HEK293 (cell line): ENCODE measurements at regions not wholly inside any gene's neighbourhood (a gene's known extent, or its start where the extent isn't known, plus 50 kb on each side); places are given as distances from the start of the nearest gene placed in this dataset.

Experiments used
- CTCF ChIA-PET: fragments of 350-600 bp; formaldehyde crosslinking; extraction: SDS; loops from one replicate; lab custom pipeline; 2021; ENCODE audit warnings: antibody characterized with exemption; lab: Yijun Ruan, JAX
- POLR2A ChIA-PET: fragments of 300-600 bp; formaldehyde crosslinking; extraction: SDS; loops from one replicate; lab custom pipeline; 2020; ENCODE audit warnings: antibody characterized with exemption, inconsistent platforms; lab: Yijun Ruan, JAX
- H3K27ac ChIP-seq: fragments of 200-500 bp; sonication (Bioruptor generic); 2 replicates; pipeline ENCODE4 v1.5.1; 2014; ENCODE audit warnings: low read depth, low read length, control low read depth, inconsistent platforms; ENCODE audit errors: extremely low read depth
- H3K36me3 ChIP-seq, 2 experiments: fragments of 200-500 bp in 1 of 2; sonication (Bioruptor generic) in 1 of 2; 1 replicate in 1 of 2; 2 replicates in 1 of 2; pipeline ENCODE4 v1.5.1; 2014 to 2017; ENCODE audit warnings: inconsistent platforms in 2 of 2, low read length in 2 of 2; ENCODE audit not compliant: control insufficient read depth in 2 of 2, insufficient read depth in 1 of 2
- H3K4me1 ChIP-seq: fragments of 200-500 bp; sonication (Bioruptor generic); 2 replicates; pipeline ENCODE4 v1.5.1; 2014; ENCODE audit warnings: mild to moderate bottlenecking, low read length, inconsistent platforms; ENCODE audit not compliant: control insufficient read depth, insufficient read depth
- H3K4me3 ChIP-seq: 2 replicates; pipeline ENCODE4 v1.5.1; 2011; ENCODE audit warnings: low read depth, mild to moderate bottlenecking, control low read depth, low read length, moderate library complexity
- H3K9me3 ChIP-seq: fragments of 200-500 bp; sonication (Bioruptor generic); 2 replicates; pipeline ENCODE4 v1.5.1; 2014; ENCODE audit warnings: low read depth, low read length, inconsistent platforms; ENCODE audit not compliant: control insufficient read depth, insufficient read depth
- BCL11B ChIP-seq: fragments of 450-650 bp; formaldehyde crosslinking; IDR thresholded peaks from 2 replicates; pipeline ENCODE4 v1.5.1; 2016; ENCODE audit warnings: low read depth, missing biosample characterization, missing genetic modification characterization
- GLI4 ChIP-seq: fragments of 450-650 bp; formaldehyde crosslinking; IDR thresholded peaks from 2 replicates; pipeline ENCODE4 v1.5.1; 2016; ENCODE audit warnings: missing biosample characterization, missing genetic modification characterization
- KLF17 ChIP-seq: fragments of 450-650 bp; formaldehyde crosslinking; IDR thresholded peaks from 2 replicates; pipeline ENCODE4 v1.5.1; 2016; ENCODE audit warnings: missing biosample characterization, missing genetic modification characterization
- PRDM1 ChIP-seq: fragments of 450-650 bp; formaldehyde crosslinking; IDR thresholded peaks from 2 replicates; pipeline ENCODE4; 2016; ENCODE audit warnings: missing biosample characterization, missing genetic modification characterization
- REPIN1 ChIP-seq: fragments of 450-650 bp; formaldehyde crosslinking; IDR thresholded peaks from 2 replicates; pipeline ENCODE4 v1.5.1; 2017; ENCODE audit warnings: missing biosample characterization, missing genetic modification characterization, low read depth
- TCF7L2 ChIP-seq: IDR thresholded peaks from 2 replicates; pipeline ENCODE4 v1.6.1; 2011; ENCODE audit warnings: low read depth, mild to moderate bottlenecking, inconsistent platforms, low read length, moderate library complexity, borderline replicate concordance
- WT1 ChIP-seq: fragments of 450-650 bp; formaldehyde crosslinking; IDR thresholded peaks from 2 replicates; pipeline ENCODE4 v1.5.1; 2016; ENCODE audit warnings: missing biosample characterization, missing genetic modification characterization
- ZEB2 ChIP-seq: fragments of 450-650 bp; formaldehyde crosslinking; IDR thresholded peaks from 2 replicates; pipeline ENCODE4 v1.5.1; 2016; ENCODE audit warnings: missing biosample characterization, missing genetic modification characterization
- ZFHX2 ChIP-seq: fragments of 450-650 bp; formaldehyde crosslinking; conservative IDR thresholded peaks from 2 replicates; pipeline ENCODE4 v1.5.1; 2016; ENCODE audit warnings: missing biosample characterization, missing genetic modification characterization
- ZFP3 ChIP-seq: fragments of 450-650 bp; formaldehyde crosslinking; IDR thresholded peaks from 2 replicates; pipeline ENCODE4 v1.5.1; 2016; ENCODE audit warnings: low read depth, missing biosample characterization, missing genetic modification characterization
- ZNF155 ChIP-seq: fragments of 450-650 bp; formaldehyde crosslinking; IDR thresholded peaks from 2 replicates; pipeline ENCODE4 v1.5.1; 2016; ENCODE audit warnings: missing biosample characterization, missing genetic modification characterization
- ZNF174 ChIP-seq: fragments of 450-650 bp; formaldehyde crosslinking; IDR thresholded peaks from 2 replicates; pipeline ENCODE4 v1.5.0; 2017; ENCODE audit warnings: missing biosample characterization, mild to moderate bottlenecking, missing genetic modification characterization
- ZNF221 ChIP-seq: fragments of 450-650 bp; formaldehyde crosslinking; IDR thresholded peaks from 2 replicates; pipeline ENCODE4 v1.5.1; 2017; ENCODE audit warnings: missing biosample characterization, missing genetic modification characterization, borderline replicate concordance
- ZNF239 ChIP-seq: fragments of 450-650 bp; formaldehyde crosslinking; IDR thresholded peaks from 2 replicates; pipeline ENCODE4 v1.5.1; 2016; ENCODE audit warnings: missing biosample characterization, missing genetic modification characterization
- ZNF274 ChIP-seq, 2 experiments: fragments of 200-500 bp in 1 of 2; fragments of 450-650 bp in 1 of 2; sonication (Bioruptor generic) in 1 of 2; formaldehyde crosslinking in 1 of 2; IDR thresholded peaks; 2 replicates each; pipeline versions ENCODE4 v1.5.1 to v1.6.1; 2014 to 2016; ENCODE audit warnings: borderline replicate concordance in 1 of 2, inconsistent platforms in 1 of 2, low read length in 1 of 2, missing biosample characterization in 1 of 2, missing genetic modification characterization in 1 of 2
- ZNF501 ChIP-seq: fragments of 450-650 bp; formaldehyde crosslinking; IDR thresholded peaks from 2 replicates; pipeline ENCODE4 v1.5.1; 2016; ENCODE audit warnings: missing biosample characterization, missing genetic modification characterization
- ZNF555 ChIP-seq: fragments of 450-650 bp; formaldehyde crosslinking; conservative IDR thresholded peaks from 2 replicates; pipeline ENCODE4 v1.5.1; 2017; ENCODE audit warnings: missing biosample characterization, mild to moderate bottlenecking, missing genetic modification characterization, inconsistent platforms
- ZNF571 ChIP-seq: fragments of 450-650 bp; formaldehyde crosslinking; IDR thresholded peaks from 2 replicates; pipeline ENCODE4 v1.5.0; 2017; ENCODE audit warnings: missing biosample characterization, missing genetic modification characterization
- ZNF677 ChIP-seq: fragments of 450-650 bp; IDR thresholded peaks from 2 replicates; pipeline ENCODE4 v1.5.0; 2018; ENCODE audit warnings: missing biosample characterization, mild to moderate bottlenecking, missing genetic modification characterization, moderate library complexity
- ZNF692 ChIP-seq: fragments of 450-650 bp; formaldehyde crosslinking; IDR thresholded peaks from 2 replicates; pipeline ENCODE4 v1.5.1; 2016; ENCODE audit warnings: missing biosample characterization, missing genetic modification characterization
- ZNF776 ChIP-seq: fragments of 450-650 bp; formaldehyde crosslinking; IDR thresholded peaks from 2 replicates; pipeline ENCODE4 v1.5.0; 2017; ENCODE audit warnings: missing biosample characterization, missing genetic modification characterization, borderline replicate concordance
- ZNF791 ChIP-seq: fragments of 450-650 bp; formaldehyde crosslinking; IDR thresholded peaks from 2 replicates; pipeline ENCODE4 v1.5.1; 2016; ENCODE audit warnings: missing biosample characterization, missing genetic modification characterization
- TF ChIP-seq, protein P1 (sequence below): fragments of 450-650 bp; formaldehyde crosslinking; conservative IDR thresholded peaks from 2 replicates; pipeline ENCODE4 v1.5.1; 2016; ENCODE audit warnings: low read depth, missing biosample characterization, missing genetic modification characterization
- TF ChIP-seq, protein P2 (sequence below): fragments of 450-650 bp; IDR thresholded peaks from 2 replicates; pipeline ENCODE4 v1.5.1; 2018; ENCODE audit warnings: missing biosample characterization, mild to moderate bottlenecking, missing genetic modification characterization
- TF ChIP-seq, protein P3 (sequence below): fragments of 450-650 bp; formaldehyde crosslinking; IDR thresholded peaks from 2 replicates; pipeline ENCODE4 v1.5.1; 2017; ENCODE audit warnings: missing biosample characterization, missing genetic modification characterization

DNA sequence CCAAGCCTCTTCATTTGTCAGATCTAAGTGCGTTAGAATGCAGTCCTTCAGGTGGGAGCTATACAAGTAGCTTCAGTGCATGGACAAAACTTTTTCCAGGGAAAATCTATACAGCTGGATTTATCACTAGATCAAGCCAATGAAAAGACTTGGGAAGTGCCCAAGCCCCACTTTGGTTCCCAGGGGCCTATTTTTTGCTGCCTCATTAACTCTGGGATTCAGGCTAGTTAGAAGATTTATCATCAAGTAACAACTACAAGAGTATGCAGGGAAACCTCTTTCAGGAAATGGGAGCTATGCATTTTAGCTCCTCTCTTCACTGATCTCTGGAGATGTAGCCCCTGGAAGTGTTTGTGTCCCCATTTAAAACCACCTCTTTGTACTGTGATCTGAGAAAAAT is 908.8 kb downstream of the SQOR start:
- H3K9me3 ChIP-seq, result no peaks in the 10 kb centered on the region
- no peak overlapping the region for H3K4me3 ChIP-seq
- H3K36me3 ChIP-seq, result no peaks in the 10 kb centered on the region
- POLR2A ChIA-PET, result no interaction called here
- TF ChIP-seq REPIN1 (no peak), ZNF571 (no peak), WT1 (no peak), PRDM1 (tag by site-specific recombination) (no peak), KLF17 (no peak), ZFP3 (tag by site-specific recombination) (no peak), ZNF155 (tag by site-specific recombination) (no peak)
- TF ChIP-seq, protein P1, sequence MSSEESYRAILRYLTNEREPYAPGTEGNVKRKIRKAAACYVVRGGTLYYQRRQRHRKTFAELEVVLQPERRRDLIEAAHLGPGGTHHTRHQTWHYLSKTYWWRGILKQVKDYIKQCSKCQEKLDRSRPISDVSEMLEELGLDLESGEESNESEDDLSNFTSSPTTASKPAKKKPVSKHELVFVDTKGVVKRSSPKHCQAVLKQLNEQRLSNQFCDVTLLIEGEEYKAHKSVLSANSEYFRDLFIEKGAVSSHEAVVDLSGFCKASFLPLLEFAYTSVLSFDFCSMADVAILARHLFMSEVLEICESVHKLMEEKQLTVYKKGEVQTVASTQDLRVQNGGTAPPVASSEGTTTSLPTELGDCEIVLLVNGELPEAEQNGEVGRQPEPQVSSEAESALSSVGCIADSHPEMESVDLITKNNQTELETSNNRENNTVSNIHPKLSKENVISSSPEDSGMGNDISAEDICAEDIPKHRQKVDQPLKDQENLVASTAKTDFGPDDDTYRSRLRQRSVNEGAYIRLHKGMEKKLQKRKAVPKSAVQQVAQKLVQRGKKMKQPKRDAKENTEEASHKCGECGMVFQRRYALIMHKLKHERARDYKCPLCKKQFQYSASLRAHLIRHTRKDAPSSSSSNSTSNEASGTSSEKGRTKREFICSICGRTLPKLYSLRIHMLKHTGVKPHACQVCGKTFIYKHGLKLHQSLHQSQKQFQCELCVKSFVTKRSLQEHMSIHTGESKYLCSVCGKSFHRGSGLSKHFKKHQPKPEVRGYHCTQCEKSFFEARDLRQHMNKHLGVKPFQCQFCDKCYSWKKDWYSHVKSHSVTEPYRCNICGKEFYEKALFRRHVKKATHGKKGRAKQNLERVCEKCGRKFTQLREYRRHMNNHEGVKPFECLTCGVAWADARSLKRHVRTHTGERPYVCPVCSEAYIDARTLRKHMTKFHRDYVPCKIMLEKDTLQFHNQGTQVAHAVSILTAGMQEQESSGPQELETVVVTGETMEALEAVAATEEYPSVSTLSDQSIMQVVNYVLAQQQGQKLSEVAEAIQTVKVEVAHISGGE, result no peak
- TF ChIP-seq, protein P2, sequence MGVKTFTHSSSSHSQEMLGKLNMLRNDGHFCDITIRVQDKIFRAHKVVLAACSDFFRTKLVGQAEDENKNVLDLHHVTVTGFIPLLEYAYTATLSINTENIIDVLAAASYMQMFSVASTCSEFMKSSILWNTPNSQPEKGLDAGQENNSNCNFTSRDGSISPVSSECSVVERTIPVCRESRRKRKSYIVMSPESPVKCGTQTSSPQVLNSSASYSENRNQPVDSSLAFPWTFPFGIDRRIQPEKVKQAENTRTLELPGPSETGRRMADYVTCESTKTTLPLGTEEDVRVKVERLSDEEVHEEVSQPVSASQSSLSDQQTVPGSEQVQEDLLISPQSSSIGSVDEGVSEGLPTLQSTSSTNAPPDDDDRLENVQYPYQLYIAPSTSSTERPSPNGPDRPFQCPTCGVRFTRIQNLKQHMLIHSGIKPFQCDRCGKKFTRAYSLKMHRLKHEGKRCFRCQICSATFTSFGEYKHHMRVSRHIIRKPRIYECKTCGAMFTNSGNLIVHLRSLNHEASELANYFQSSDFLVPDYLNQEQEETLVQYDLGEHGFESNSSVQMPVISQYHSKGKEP (tag by site-specific recombination), result no peak
- H3K27ac ChIP-seq, result no peak overlapping the region
- no peaks in the 10 kb centered on the region for H3K4me1 ChIP-seq
- CTCF ChIA-PET, result no interaction called here

DNA sequence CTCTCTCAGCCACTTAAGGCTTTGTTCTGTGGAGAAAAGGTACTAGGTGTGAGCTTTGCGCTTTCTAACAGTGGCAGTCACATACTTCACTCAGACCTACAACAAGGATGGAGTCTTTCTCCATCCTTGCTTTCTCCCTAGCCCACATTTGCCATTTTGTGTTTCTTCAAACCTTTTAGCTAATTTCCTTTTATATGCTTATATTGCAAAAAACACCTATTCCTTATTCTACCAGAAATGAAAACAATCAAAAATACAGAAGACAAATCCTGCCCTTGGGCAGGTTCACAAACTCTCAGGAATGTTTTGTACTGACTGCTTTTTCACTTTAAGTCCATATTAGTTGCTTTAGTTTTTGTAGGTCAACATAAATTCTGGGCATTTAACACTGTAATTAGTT is 914.2 kb downstream of the SQOR start:
- TF ChIP-seq ZNF174 (no peak), BCL11B (no peak), ZNF677 (tag by site-specific recombination) (no peak), ZEB2 (no peak), GLI4 (tag by site-specific recombination) (no peak), ZNF555 (tag by site-specific recombination) (no peak), TCF7L2 (no peak), ZFHX2 (no peak), ZNF776 (tag by site-specific recombination) (no peak), ZNF791 (tag by site-specific recombination) (no peak), ZNF274 (IDR thresholded peaks at IDR 0.05; ENCODE audit: low read length) (no peak), ZNF274 (tag by site-specific recombination; IDR thresholded peaks at IDR 0.05; ENCODE audit: borderline replicate concordance) (no peak), ZNF692 (tag by site-specific recombination) (no peak), ZNF221 (tag by site-specific recombination) (no peak), ZNF239 (no peak), ZNF501 (tag by site-specific recombination) (no peak)
- TF ChIP-seq, protein P3, sequence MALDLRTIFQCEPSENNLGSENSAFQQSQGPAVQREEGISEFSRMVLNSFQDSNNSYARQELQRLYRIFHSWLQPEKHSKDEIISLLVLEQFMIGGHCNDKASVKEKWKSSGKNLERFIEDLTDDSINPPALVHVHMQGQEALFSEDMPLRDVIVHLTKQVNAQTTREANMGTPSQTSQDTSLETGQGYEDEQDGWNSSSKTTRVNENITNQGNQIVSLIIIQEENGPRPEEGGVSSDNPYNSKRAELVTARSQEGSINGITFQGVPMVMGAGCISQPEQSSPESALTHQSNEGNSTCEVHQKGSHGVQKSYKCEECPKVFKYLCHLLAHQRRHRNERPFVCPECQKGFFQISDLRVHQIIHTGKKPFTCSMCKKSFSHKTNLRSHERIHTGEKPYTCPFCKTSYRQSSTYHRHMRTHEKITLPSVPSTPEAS (tag by site-specific recombination), result no peak
- H3K4me1 ChIP-seq, result no peaks in the 10 kb centered on the region
- POLR2A ChIA-PET, result no interaction called here
- no peaks in the 10 kb centered on the region for H3K9me3 ChIP-seq
- CTCF ChIA-PET, result no interaction called here
- H3K36me3 ChIP-seq, result no peaks in the 10 kb centered on the region
- H3K27ac ChIP-seq, result no peak overlapping the region
- no peak overlapping the region for H3K4me3 ChIP-seq
